C4-2B (cell line): ENCODE measurements at regions not wholly inside any gene's neighbourhood (a gene's known extent, or its start where the extent isn't known, plus 50 kb on each side); places are given as distances from the start of the nearest gene placed in this dataset.

Experiments used
- CTCF ChIP-seq: fragments of 450-650 bp; conservative IDR thresholded peaks from 2 replicates; pipeline ENCODE4 v1.5.1; 2017; ENCODE audit warnings: mild to moderate bottlenecking
- ZFX ChIP-seq: fragments of 450-650 bp; IDR thresholded peaks from 2 replicates; pipeline ENCODE4 v1.6.1; 2017

- TF ChIP-seq CTCF (no peak), ZFX (no peak)
Observed at GRCh38 chr7:131124867-131125266, 202.8 kb upstream of the MKLN1 start.
